ENCODE measurements at regions not wholly inside any gene's neighbourhood (a gene's known extent, or its start where the extent isn't known, plus 50 kb on each side); places are given as distances from the start of the nearest gene placed in this dataset.

DNA sequence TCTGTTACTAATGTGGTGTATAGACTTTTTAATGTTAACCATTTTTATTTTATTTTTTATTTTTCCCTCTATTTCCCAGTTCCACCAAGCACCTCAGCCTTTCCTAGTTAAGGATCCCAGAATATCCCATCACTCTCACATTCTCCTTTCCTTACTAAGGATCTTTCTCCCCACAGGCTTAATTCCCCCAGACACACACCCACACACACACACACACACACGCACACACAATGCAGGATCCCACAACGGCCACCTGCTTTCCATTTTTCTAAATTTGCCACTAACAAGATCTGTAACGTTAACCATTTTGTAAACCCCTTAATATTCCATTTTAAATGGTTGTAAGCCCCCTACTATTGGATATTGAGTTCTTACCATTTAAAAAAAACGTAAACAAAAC lies 404.1 kb downstream of the ZIC1 start:
- intact Hi-C loops (cut with DNase I) = no loop called here
- no peaks in the 10 kb centered on the region for H3K9me3 ChIP-seq

DNA sequence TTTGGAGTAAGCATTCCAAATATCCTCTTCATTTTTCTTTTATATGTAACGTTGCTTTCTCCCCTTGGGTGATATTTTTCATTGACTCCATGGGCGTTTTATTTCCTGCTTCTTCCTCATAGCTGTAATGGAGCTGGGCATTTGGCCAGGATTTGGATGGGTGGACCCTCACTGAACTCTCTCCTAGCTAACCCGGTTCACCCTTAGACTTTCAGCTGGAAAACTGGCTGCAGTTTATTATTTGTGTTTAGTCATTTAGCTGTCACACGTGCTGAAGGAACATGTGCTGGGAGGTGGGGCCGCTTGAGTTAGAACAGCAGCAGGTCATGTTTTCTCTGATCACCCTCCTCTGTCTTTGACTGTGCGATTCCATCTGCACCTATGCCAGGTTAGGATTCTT lies 407.6 kb downstream of the ZIC1 start:
- H3K4me1 ChIP-seq = no peaks in the 10 kb centered on the region
- H3K4me3 ChIP-seq = no peak overlapping the region
- H3K27ac ChIP-seq = no peak overlapping the region
- no peaks in the 10 kb centered on the region for H3K9me3 ChIP-seq
- intact Hi-C loops (cut with DNase I) = no loop called here
- H3K36me3 ChIP-seq = no peaks in the 10 kb centered on the region
- DNase-seq (ENCODE audit: extremely low spot score in 2 of 2) = no peak
- H3K27me3 ChIP-seq = no peaks in the 10 kb centered on the region
- TF ChIP-seq POLR2AphosphoS5 (IDR thresholded peaks at IDR 0.05; ENCODE audit: insufficient read depth in 1 of 2, low read depth in 1 of 2) (peak in 1 of 2 donors; percentile 52), POLR2A (IDR thresholded peaks at IDR 0.05) (no peak)

More for the DNA sequence above, 404.1 kb downstream of the ZIC1 start:
- H3K4me1 ChIP-seq = no peaks in the 10 kb centered on the region
- H3K4me3 ChIP-seq = no peak overlapping the region
- TF ChIP-seq POLR2A (IDR thresholded peaks at IDR 0.05) (no peak), POLR2AphosphoS5 (IDR thresholded peaks at IDR 0.05; ENCODE audit: insufficient read depth in 1 of 2, low read depth in 1 of 2) (no peak)
- TF ChIP-seq, protein P1, sequence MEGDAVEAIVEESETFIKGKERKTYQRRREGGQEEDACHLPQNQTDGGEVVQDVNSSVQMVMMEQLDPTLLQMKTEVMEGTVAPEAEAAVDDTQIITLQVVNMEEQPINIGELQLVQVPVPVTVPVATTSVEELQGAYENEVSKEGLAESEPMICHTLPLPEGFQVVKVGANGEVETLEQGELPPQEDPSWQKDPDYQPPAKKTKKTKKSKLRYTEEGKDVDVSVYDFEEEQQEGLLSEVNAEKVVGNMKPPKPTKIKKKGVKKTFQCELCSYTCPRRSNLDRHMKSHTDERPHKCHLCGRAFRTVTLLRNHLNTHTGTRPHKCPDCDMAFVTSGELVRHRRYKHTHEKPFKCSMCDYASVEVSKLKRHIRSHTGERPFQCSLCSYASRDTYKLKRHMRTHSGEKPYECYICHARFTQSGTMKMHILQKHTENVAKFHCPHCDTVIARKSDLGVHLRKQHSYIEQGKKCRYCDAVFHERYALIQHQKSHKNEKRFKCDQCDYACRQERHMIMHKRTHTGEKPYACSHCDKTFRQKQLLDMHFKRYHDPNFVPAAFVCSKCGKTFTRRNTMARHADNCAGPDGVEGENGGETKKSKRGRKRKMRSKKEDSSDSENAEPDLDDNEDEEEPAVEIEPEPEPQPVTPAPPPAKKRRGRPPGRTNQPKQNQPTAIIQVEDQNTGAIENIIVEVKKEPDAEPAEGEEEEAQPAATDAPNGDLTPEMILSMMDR (IDR thresholded peaks at IDR 0.05) = no peak
- no peaks in the 10 kb centered on the region for H3K36me3 ChIP-seq
- H3K27me3 ChIP-seq = no peaks in the 10 kb centered on the region
- no peak for DNase-seq (ENCODE audit: extremely low spot score in 2 of 2)
- no peak overlapping the region for H3K27ac ChIP-seq

DNA sequence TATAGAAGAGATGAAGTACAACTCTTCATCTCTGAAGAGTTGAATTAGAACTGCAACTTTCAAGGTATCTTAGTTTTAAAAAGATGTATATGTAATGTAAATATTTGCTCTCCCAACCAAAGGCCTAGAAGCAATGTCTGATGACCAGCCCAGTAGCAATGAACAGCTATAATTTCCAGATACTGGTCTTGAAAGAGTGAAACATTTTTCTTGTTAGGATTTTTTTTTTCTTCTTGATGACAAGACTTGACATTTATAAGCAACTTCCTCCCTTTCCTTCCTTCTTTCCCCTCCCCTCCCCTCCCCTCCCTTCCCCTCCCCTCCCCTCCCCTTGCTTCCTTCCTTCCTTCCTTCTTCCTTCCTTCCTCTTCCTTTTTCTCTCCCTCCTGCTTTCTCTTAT lies 423.4 kb downstream of the ZIC1 start:
- DNase-seq (ENCODE audit: extremely low spot score in 2 of 2) = no peak
- TF ChIP-seq POLR2AphosphoS5 (IDR thresholded peaks at IDR 0.05; ENCODE audit: insufficient read depth in 1 of 2, low read depth in 1 of 2) (no peak), POLR2A (IDR thresholded peaks at IDR 0.05) (no peak)
- TF ChIP-seq, protein P1 (IDR thresholded peaks at IDR 0.05) = no peak
- intact Hi-C loops (cut with DNase I) = no loop called here
- Histone ChIP-seq H3K27ac (no peak overlapping the region), H3K4me1 (no peaks in the 10 kb centered on the region), H3K36me3 (no peaks in the 10 kb centered on the region), H3K27me3 (no peaks in the 10 kb centered on the region), H3K4me3 (no peak overlapping the region), H3K9me3 (no peaks in the 10 kb centered on the region)

DNA sequence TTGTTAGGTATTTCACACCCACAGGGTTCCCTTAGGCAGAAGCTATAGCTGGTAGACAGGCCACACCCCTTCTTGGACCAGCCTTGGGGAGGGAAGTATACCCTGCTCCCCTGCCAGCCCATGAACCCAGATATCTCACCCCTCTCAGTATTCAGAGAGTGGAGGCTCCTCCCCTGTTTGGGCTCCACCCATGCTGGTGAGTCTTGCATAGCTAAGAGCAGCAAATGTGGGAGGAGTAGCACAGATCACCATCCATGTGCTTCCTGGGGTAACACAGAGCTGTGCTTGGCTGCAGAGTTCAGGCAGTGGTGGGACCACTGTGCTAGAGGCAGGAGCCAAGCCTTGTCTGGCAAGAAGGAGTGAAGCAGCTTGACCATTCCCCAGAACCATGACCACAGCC lies 427.2 kb downstream of the ZIC1 start:
- Histone ChIP-seq H3K27me3 (no peaks in the 10 kb centered on the region), H3K4me3 (no peak overlapping the region), H3K9me3 (no peaks in the 10 kb centered on the region), H3K4me1 (no peaks in the 10 kb centered on the region), H3K36me3 (no peaks in the 10 kb centered on the region), H3K27ac (no peak overlapping the region)
- intact Hi-C loops (cut with DNase I) = no loop called here
- TF ChIP-seq POLR2A (IDR thresholded peaks at IDR 0.05) (no peak), POLR2AphosphoS5 (IDR thresholded peaks at IDR 0.05; ENCODE audit: insufficient read depth in 1 of 2, low read depth in 1 of 2) (no peak)
- TF ChIP-seq, protein P1 (IDR thresholded peaks at IDR 0.05) = no peak
- no peak for DNase-seq (ENCODE audit: extremely low spot score in 2 of 2)

- Histone ChIP-seq H3K36me3 (no peaks in the 10 kb centered on the region), H3K27me3 (no peaks in the 10 kb centered on the region), H3K4me1 (no peaks in the 10 kb centered on the region), H3K9me3 (no peaks in the 10 kb centered on the region), H3K4me3 (no peak overlapping the region), H3K27ac (no peak overlapping the region)
- TF ChIP-seq POLR2AphosphoS5 (IDR thresholded peaks at IDR 0.05; ENCODE audit: insufficient read depth in 1 of 2, low read depth in 1 of 2) (no peak), POLR2A (IDR thresholded peaks at IDR 0.05) (no peak)
- TF ChIP-seq, protein P1 (IDR thresholded peaks at IDR 0.05) = no peak
- no peak for DNase-seq (ENCODE audit: extremely low spot score in 2 of 2)
- intact Hi-C loops (cut with DNase I) = no loop called here
Observed at GRCh38 chr3:147838652-147839051, 429.5 kb downstream of the ZIC1 start.
